HCT116 (cell line): ENCODE measurements at regions not wholly inside any gene's neighbourhood (a gene's known extent, or its start where the extent isn't known, plus 50 kb on each side); places are given as distances from the start of the nearest gene placed in this dataset.

Source experiments
- CTCF ChIP-seq, 3 experiments: fragments of 200-600 bp in 1 of 3; sonication (generic) in 1 of 3; IDR thresholded peaks in 2 of 3; conservative IDR thresholded peaks in 1 of 3; 2 replicates each; pipeline ENCODE4 v1.5.1; 2012 to 2017; ENCODE audit warnings: low read depth in 2 of 3, low read length in 2 of 3, antibody characterized with exemption in 1 of 3, borderline replicate concordance in 1 of 3, control low read depth in 1 of 3, mild to moderate bottlenecking in 1 of 3, mixed read lengths in 1 of 3, mixed run types in 1 of 3, moderate library complexity in 1 of 3; ENCODE audit not compliant: insufficient read depth in 1 of 3
- EZH2 ChIP-seq: fragments of 200-600 bp; sonication (generic); IDR thresholded peaks from 2 replicates; pipeline ENCODE4 v1.6.1; 2017; ENCODE audit warnings: antibody characterized with exemption, mixed run types
- POLR2A ChIP-seq: IDR thresholded peaks from 2 replicates; pipeline ENCODE4 v1.7.0; 2011; ENCODE audit warnings: borderline replicate concordance; ENCODE audit not compliant: insufficient read depth, insufficient read length; ENCODE audit errors: extremely low read depth
- TCF7L2 ChIP-seq: IDR thresholded peaks from 2 replicates; pipeline ENCODE4 v1.7.0; 2011; ENCODE audit warnings: borderline replicate concordance, inconsistent platforms; ENCODE audit not compliant: insufficient read depth, insufficient read length; ENCODE audit errors: extremely low read depth
- TF ChIP-seq, protein P1 (sequence below): IDR thresholded peaks from 2 replicates; pipeline ENCODE4 v1.6.1; 2012

DNA sequence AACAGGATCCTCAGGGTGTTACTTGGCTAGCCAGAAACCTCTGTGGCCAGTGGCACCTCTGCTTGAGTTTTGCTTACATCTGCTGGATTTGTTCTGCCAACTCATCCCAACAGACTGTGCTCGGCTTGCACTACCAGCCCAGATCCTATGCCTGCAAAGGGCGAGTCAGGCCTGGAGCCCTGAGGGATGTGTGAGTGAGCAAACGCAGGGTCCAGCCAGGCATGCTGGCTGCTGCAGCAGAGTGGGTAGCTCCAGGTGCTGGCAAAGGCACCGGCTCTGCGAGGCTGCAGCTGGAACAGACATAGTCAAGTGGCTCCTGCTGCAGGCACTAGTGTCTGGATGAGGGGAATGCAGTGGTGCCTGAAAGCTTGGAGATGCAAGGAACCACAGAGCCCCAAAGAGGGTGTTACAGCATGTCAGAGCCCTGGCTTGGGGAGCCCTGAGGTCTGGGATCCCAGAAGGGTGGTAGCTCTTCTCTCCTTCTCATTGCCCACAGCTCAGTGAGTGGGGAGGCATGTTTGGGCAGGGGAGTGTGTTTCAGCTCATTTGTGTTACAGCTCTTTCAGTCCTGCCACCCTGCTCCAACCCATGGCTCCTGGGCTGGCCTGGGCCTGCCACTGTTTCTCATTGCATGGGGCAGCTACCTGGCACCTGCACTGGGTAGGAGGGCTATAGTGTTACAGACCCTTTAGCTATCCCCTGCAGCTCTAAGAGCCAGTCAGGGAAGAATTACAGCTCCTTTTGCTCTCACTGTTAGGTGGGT lies 332.6 kb downstream of the TAF11L14 start:
- no peak for TF ChIP-seq POLR2A
- TF ChIP-seq TCF7L2, result no peak
- TF ChIP-seq CTCF (IDR thresholded peaks at IDR 0.05 in 2 of 3, conservative IDR thresholded peaks at IDR 0.05 in 1 of 3; ENCODE audit: borderline replicate concordance in 1 of 3, insufficient read depth in 1 of 3, low read depth in 2 of 3, low read length in 2 of 3), result no peak
- no peak for TF ChIP-seq EZH2
- TF ChIP-seq, protein P1, sequence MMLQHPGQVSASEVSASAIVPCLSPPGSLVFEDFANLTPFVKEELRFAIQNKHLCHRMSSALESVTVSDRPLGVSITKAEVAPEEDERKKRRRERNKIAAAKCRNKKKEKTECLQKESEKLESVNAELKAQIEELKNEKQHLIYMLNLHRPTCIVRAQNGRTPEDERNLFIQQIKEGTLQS, result no peak
